Breast epithelium (tissue), 3 donors: ENCODE measurements at regions not wholly inside any gene's neighbourhood (a gene's known extent, or its start where the extent isn't known, plus 50 kb on each side); places are given as distances from the start of the nearest gene placed in this dataset.

Experiments
- POLR2AphosphoS5 ChIP-seq, 3 donors: sonication (generic); formaldehyde crosslinking; IDR thresholded peaks; one replicate each; pipeline ENCODE4 v1.6.1; 2017; ENCODE audit warnings: antibody characterized with exemption in 3 of 3
- TF ChIP-seq, protein P1 (sequence below), 3 donors: fragments of 450-650 bp; IDR thresholded peaks; one replicate each; pipeline ENCODE4 v1.5.1; 2016 to 2017; ENCODE audit warnings: antibody characterized with exemption in 3 of 3, mild to moderate bottlenecking in 3 of 3, moderate library complexity in 3 of 3

DNA sequence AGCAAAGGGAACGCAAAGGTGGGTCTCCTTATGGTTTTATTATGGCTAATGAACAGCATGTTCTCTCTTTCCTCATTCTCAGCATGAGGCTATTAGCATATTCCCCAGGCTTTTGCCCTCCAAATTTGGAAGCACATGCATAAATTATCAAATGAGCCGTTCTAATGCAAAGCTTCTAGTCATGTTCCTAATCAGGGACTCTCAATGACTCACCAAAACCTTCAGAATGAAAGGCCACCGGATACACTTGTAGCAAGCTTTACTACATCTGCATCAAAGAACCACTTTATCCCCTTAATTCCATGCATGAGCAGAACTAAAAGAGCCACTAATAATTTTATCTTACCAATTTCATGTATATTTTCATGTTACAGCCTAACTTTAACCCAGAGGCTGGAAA is 310.5 kb downstream of the LRATD1 start:
- TF ChIP-seq, protein P1, sequence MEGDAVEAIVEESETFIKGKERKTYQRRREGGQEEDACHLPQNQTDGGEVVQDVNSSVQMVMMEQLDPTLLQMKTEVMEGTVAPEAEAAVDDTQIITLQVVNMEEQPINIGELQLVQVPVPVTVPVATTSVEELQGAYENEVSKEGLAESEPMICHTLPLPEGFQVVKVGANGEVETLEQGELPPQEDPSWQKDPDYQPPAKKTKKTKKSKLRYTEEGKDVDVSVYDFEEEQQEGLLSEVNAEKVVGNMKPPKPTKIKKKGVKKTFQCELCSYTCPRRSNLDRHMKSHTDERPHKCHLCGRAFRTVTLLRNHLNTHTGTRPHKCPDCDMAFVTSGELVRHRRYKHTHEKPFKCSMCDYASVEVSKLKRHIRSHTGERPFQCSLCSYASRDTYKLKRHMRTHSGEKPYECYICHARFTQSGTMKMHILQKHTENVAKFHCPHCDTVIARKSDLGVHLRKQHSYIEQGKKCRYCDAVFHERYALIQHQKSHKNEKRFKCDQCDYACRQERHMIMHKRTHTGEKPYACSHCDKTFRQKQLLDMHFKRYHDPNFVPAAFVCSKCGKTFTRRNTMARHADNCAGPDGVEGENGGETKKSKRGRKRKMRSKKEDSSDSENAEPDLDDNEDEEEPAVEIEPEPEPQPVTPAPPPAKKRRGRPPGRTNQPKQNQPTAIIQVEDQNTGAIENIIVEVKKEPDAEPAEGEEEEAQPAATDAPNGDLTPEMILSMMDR (IDR thresholded peaks at IDR 0.05) = no peak
- TF ChIP-seq POLR2AphosphoS5 (IDR thresholded peaks at IDR 0.05) = no peak
